T47D (cell line): ENCODE measurements at regions not wholly inside any gene's neighbourhood (a gene's known extent, or its start where the extent isn't known, plus 50 kb on each side); places are given as distances from the start of the nearest gene placed in this dataset.
"Not testable (repeated sequence)": the region's sequence is repeated elsewhere in the genome, so short reads cannot be mapped to it uniquely, and the experiment has no call there.

ENCODE experiments used
- DNase-seq, 2 experiments: peaks; one replicate each; pipeline versions ENCODE4 v3.0.0 to v3.0.0-alpha.2; 2011 to 2012; ENCODE audit warnings: low read depth in 1 of 2, low spot score in 1 of 2
- in situ Hi-C: cut with HindIII; loops from 2 replicates; pipeline ENCODE4 v1.10.0; 2016; ENCODE audit warnings: low sequenced_read_pairs, low pct_unique_long_range_greater_than_20kb

DNA sequence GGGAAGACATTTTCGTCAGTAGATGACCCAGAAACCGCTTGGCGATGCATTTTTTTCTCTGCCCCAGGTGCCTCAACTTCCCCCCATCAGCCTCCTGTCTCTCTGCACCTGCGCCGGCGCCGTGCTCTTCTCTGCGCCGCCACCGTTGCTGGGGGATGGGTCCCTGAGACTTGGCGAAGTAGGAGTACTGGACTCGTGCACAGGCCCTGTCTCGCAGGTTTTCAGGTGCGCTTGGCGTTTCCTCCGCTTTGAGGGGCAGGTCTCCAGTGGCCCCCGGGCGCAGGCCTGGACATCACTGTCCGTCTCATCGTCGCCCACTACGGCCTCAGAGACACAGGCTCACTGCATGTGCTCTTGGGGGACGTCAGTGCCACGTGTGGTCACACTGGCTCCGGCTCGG is 532.1 kb downstream of the FOXD4L4 start:
- in situ Hi-C loops, DNase-seq: not testable (repeated sequence)

DNA sequence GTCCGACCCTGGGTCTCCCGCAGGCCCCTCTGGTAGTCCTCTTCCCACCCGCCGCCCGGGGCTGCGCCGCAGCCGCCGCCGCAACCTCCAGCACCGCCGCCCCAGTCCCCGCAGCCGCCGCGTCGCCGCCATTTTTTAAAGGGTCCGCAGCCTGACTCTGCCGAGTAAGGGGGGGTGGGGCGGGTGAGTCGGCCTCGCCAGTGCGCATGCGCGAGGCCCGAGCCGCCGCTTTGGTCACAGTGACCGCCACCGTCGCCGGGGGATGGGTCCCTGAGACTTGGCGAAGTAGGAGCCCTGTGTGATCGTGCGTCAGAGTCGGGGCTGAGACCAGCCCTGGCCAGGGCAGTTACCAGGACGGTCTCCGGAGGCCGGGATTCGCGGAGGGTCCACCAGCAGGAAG is 532.8 kb downstream of the FOXD4L4 start:
- in situ Hi-C loops, DNase-seq: not testable (repeated sequence)

DNA sequence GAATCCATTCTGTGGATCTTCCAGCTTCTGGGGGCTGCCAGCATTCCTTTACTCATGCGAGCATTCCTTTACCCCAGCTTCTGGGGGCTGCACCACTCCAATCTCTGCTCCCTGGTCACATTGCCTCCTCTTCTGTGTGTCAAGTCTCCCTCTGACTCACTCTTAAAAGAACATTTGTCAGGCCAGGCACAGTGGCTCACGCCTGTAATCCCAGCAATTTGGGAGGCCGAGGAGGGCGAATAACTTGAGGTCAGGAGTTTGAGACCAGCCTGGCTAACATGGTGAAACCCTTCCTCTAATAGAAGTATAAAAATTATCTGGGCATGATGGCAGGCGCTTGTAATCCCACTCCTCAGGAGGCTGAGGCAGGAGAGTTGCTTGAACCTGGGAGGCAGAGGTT is 541.9 kb downstream of the FOXD4L4 start:
- in situ Hi-C loops, DNase-seq: not testable (repeated sequence)
